Activated naive CD8-positive, alpha-beta T cell treated with anti-CD3 and anti-CD28 coated beads for 36 hours (primary cell): ENCODE measurements at regions not wholly inside any gene's neighbourhood (a gene's known extent, or its start where the extent isn't known, plus 50 kb on each side); places are given as distances from the start of the nearest gene placed in this dataset.

Experiments used
- DNase-seq: peaks from one replicate; pipeline ENCODE4 v3.0.0; 2021
- H3K27ac Mint-ChIP-seq: one replicate; pipeline ENCODE4 v1.8.0; 2022; ENCODE audit warnings: mild to moderate bottlenecking, moderate library complexity, mixed read lengths
- H3K27me3 Mint-ChIP-seq: one replicate; pipeline ENCODE4 v1.8.0; 2022; ENCODE audit warnings: mild to moderate bottlenecking, mixed read lengths
- H3K36me3 Mint-ChIP-seq: one replicate; pipeline ENCODE4 v1.8.0; 2021; ENCODE audit warnings: mild to moderate bottlenecking, mixed read lengths
- H3K4me1 Mint-ChIP-seq: one replicate; pipeline ENCODE4 v1.8.0; 2021; ENCODE audit warnings: mixed read lengths
- H3K4me3 Mint-ChIP-seq: one replicate; pipeline ENCODE4 v1.8.0; 2022; ENCODE audit warnings: mild to moderate bottlenecking, moderate library complexity, mixed read lengths
- H3K9me3 Mint-ChIP-seq: one replicate; pipeline ENCODE4 v1.8.0; 2022; ENCODE audit warnings: mixed read lengths

- DNase-seq, result no peak
- Mint-ChIP-seq H3K9me3 (no peaks in the 10 kb centered on the region), H3K4me1 (peaks cover 4% of the 10 kb centered on the region), H3K27ac (no peak overlapping the region), H3K4me3 (no peak overlapping the region), H3K27me3 (no peaks in the 10 kb centered on the region), H3K36me3 (peaks cover 1% of the 10 kb centered on the region)
These were observed 200.3 kb downstream of the FBXO15 start for GRCh38 chr18:73947180-73947921.

- no peaks in the 10 kb centered on the region for H3K9me3 Mint-ChIP-seq
- DNase-seq, result no peak
These were observed 202.4 kb downstream of the FBXO15 start for GRCh38 chr18:73945130-73945792.

GRCh38 chr18:73944715-73945114 lies 202.9 kb downstream of the FBXO15 start:
- no peaks in the 10 kb centered on the region for H3K27me3 Mint-ChIP-seq
- peaks cover 1% of the 10 kb centered on the region for H3K36me3 Mint-ChIP-seq
- no peak overlapping the region for H3K4me3 Mint-ChIP-seq
- no peak overlapping the region for H3K27ac Mint-ChIP-seq
- DNase-seq, result no peak
- no peaks in the 10 kb centered on the region for H3K9me3 Mint-ChIP-seq
- peaks cover 3% of the 10 kb centered on the region for H3K4me1 Mint-ChIP-seq

More at GRCh38 chr18:73945130-73945792, 202.4 kb downstream of the FBXO15 start:
- no peak overlapping the region for H3K4me3 Mint-ChIP-seq
- H3K27ac Mint-ChIP-seq, result no peak overlapping the region
- peaks cover 3% of the 10 kb centered on the region for H3K4me1 Mint-ChIP-seq
- no peaks in the 10 kb centered on the region for H3K27me3 Mint-ChIP-seq
- peaks cover 1% of the 10 kb centered on the region for H3K36me3 Mint-ChIP-seq

GRCh38 chr18:73943763-73944162 lies 203.9 kb downstream of the FBXO15 start:
- DNase-seq, result no peak
- Mint-ChIP-seq H3K27ac (no peak overlapping the region), H3K4me3 (no peak overlapping the region), H3K4me1 (peaks cover 3% of the 10 kb centered on the region), H3K36me3 (no peaks in the 10 kb centered on the region), H3K27me3 (no peaks in the 10 kb centered on the region), H3K9me3 (no peaks in the 10 kb centered on the region)

- H3K27me3 Mint-ChIP-seq, result no peaks in the 10 kb centered on the region
- no peaks in the 10 kb centered on the region for H3K4me1 Mint-ChIP-seq
- no peak for DNase-seq
- no peaks in the 10 kb centered on the region for H3K9me3 Mint-ChIP-seq
- H3K4me3 Mint-ChIP-seq, result no peak overlapping the region
- H3K27ac Mint-ChIP-seq, result no peak overlapping the region
- H3K36me3 Mint-ChIP-seq, result no peaks in the 10 kb centered on the region
These were observed 204.7 kb downstream of the FBXO15 start for GRCh38 chr18:73942956-73943355.

GRCh38 chr18:73942081-73942625 lies 205.5 kb downstream of the FBXO15 start:
- H3K36me3 Mint-ChIP-seq, result no peaks in the 10 kb centered on the region

GRCh38 chr18:73940721-73941120 lies 206.9 kb downstream of the FBXO15 start:
- no peaks in the 10 kb centered on the region for H3K36me3 Mint-ChIP-seq
- H3K4me1 Mint-ChIP-seq, result no peaks in the 10 kb centered on the region
- no peak overlapping the region for H3K27ac Mint-ChIP-seq

More at GRCh38 chr18:73942081-73942625, 205.5 kb downstream of the FBXO15 start:
- H3K4me1 Mint-ChIP-seq, result no peaks in the 10 kb centered on the region
- no peak for DNase-seq
- H3K9me3 Mint-ChIP-seq, result no peaks in the 10 kb centered on the region
- H3K4me3 Mint-ChIP-seq, result no peak overlapping the region
- H3K27ac Mint-ChIP-seq, result no peak overlapping the region
- H3K27me3 Mint-ChIP-seq, result no peaks in the 10 kb centered on the region

GRCh38 chr18:73939391-73939790 lies 208.2 kb downstream of the FBXO15 start:
- Mint-ChIP-seq H3K27me3 (no peaks in the 10 kb centered on the region), H3K9me3 (no peaks in the 10 kb centered on the region), H3K27ac (no peak overlapping the region), H3K4me3 (no peak overlapping the region), H3K36me3 (no peaks in the 10 kb centered on the region), H3K4me1 (no peaks in the 10 kb centered on the region)
- no peak for DNase-seq

More at GRCh38 chr18:73940721-73941120, 206.9 kb downstream of the FBXO15 start:
- no peak for DNase-seq
- no peak overlapping the region for H3K4me3 Mint-ChIP-seq
- H3K9me3 Mint-ChIP-seq, result no peaks in the 10 kb centered on the region
- H3K27me3 Mint-ChIP-seq, result no peaks in the 10 kb centered on the region

GRCh38 chr18:73933685-73934084 lies 213.9 kb downstream of the FBXO15 start:
- Mint-ChIP-seq H3K4me3 (no peak overlapping the region), H3K27ac (no peak overlapping the region), H3K4me1 (no peaks in the 10 kb centered on the region), H3K27me3 (peaks cover 3% of the 10 kb centered on the region), H3K9me3 (peaks cover 2% of the 10 kb centered on the region), H3K36me3 (no peaks in the 10 kb centered on the region)
- DNase-seq, result no peak

- no peaks in the 10 kb centered on the region for H3K36me3 Mint-ChIP-seq
- no peak overlapping the region for H3K27ac Mint-ChIP-seq
- DNase-seq, result no peak
- H3K4me1 Mint-ChIP-seq, result no peaks in the 10 kb centered on the region
- H3K4me3 Mint-ChIP-seq, result no peak overlapping the region
- peaks cover 2% of the 10 kb centered on the region for H3K9me3 Mint-ChIP-seq
- peaks cover 3% of the 10 kb centered on the region for H3K27me3 Mint-ChIP-seq
These were observed 214.7 kb downstream of the FBXO15 start for GRCh38 chr18:73932976-73933375.

GRCh38 chr18:73927496-73927895 lies 220.1 kb downstream of the FBXO15 start:
- H3K4me3 Mint-ChIP-seq, result no peak overlapping the region
- no peaks in the 10 kb centered on the region for H3K36me3 Mint-ChIP-seq
- no peaks in the 10 kb centered on the region for H3K4me1 Mint-ChIP-seq
- H3K27ac Mint-ChIP-seq, result no peak overlapping the region
- peaks cover 2% of the 10 kb centered on the region for H3K9me3 Mint-ChIP-seq
- DNase-seq, result no peak
- peaks cover 4% of the 10 kb centered on the region for H3K27me3 Mint-ChIP-seq

- Mint-ChIP-seq H3K9me3 (no peaks in the 10 kb centered on the region), H3K36me3 (no peaks in the 10 kb centered on the region), H3K4me1 (no peaks in the 10 kb centered on the region), H3K27me3 (peaks cover 7% of the 10 kb centered on the region), H3K4me3 (no peak overlapping the region), H3K27ac (no peak overlapping the region)
- no peak for DNase-seq
These were observed 222.8 kb downstream of the FBXO15 start for GRCh38 chr18:73924836-73925235.

- H3K4me1 Mint-ChIP-seq, result no peaks in the 10 kb centered on the region
- no peaks in the 10 kb centered on the region for H3K9me3 Mint-ChIP-seq
- no peaks in the 10 kb centered on the region for H3K36me3 Mint-ChIP-seq
- DNase-seq, result no peak
- H3K27ac Mint-ChIP-seq, result no peak overlapping the region
- H3K4me3 Mint-ChIP-seq, result no peak overlapping the region
- peaks cover 7% of the 10 kb centered on the region for H3K27me3 Mint-ChIP-seq
These were observed 223.3 kb downstream of the FBXO15 start for GRCh38 chr18:73924307-73924706.

GRCh38 chr18:73923866-73924265 lies 223.8 kb downstream of the FBXO15 start:
- Mint-ChIP-seq H3K9me3 (no peaks in the 10 kb centered on the region), H3K27ac (no peak overlapping the region), H3K4me1 (no peaks in the 10 kb centered on the region), H3K27me3 (peaks cover 7% of the 10 kb centered on the region), H3K36me3 (no peaks in the 10 kb centered on the region), H3K4me3 (no peak overlapping the region)
- DNase-seq, result no peak

- H3K9me3 Mint-ChIP-seq, result no peaks in the 10 kb centered on the region
- H3K4me3 Mint-ChIP-seq, result no peak overlapping the region
- no peaks in the 10 kb centered on the region for H3K4me1 Mint-ChIP-seq
- H3K27ac Mint-ChIP-seq, result no peak overlapping the region
- no peak for DNase-seq
- no peaks in the 10 kb centered on the region for H3K36me3 Mint-ChIP-seq
- peaks cover 7% of the 10 kb centered on the region for H3K27me3 Mint-ChIP-seq
These were observed 227.6 kb downstream of the FBXO15 start for GRCh38 chr18:73920033-73920432.
